H1 (cell line): ENCODE measurements at regions not wholly inside any gene's neighbourhood (a gene's known extent, or its start where the extent isn't known, plus 50 kb on each side); places are given as distances from the start of the nearest gene placed in this dataset.

Experiments
- BACH1 ChIP-seq: IDR thresholded peaks from 2 replicates; pipeline ENCODE4 v1.6.1; 2012; ENCODE audit warnings: low read length, improper control_type of control experiment
- EZH2 ChIP-seq: fragments of 200-600 bp; sonication (generic); IDR thresholded peaks from 2 replicates; pipeline ENCODE4 v1.7.1; 2012; ENCODE audit warnings: low read depth, mild to moderate bottlenecking, moderate library complexity, low read length, inconsistent platforms; ENCODE audit not compliant: severe bottlenecking
- YY1 ChIP-seq: IDR thresholded peaks from 2 replicates; pipeline ENCODE4 v1.6.1; 2011; ENCODE audit warnings: low read depth, mild to moderate bottlenecking, low read length

GRCh38 chr11:23364076-23364475, 503.8 kb upstream of the CCDC179 start (continued):
- TF ChIP-seq BACH1 = no peak
- TF ChIP-seq EZH2 = no peak
- TF ChIP-seq YY1 = no peak
